ENCODE measurements at regions not wholly inside any gene's neighbourhood (a gene's known extent, or its start where the extent isn't known, plus 50 kb on each side); places are given as distances from the start of the nearest gene placed in this dataset.

DNA sequence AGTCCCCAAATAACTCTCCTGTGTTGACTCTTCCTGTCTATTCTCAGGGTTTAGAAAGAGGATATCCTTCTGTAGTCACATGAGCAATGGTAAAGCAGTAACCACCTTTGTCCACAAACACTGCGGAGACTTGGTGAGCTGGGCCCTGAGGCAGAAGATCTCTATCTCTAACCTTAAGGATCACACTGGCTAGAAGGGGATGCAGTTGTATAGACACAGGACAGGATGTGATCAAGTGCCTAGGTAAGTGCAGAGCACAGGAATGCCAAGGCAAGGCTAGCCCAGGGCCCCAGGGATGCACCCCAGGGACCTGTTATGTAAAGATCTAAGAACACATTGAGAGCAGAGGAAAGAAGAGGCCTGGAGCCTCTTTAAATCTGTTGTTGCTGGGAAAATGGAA is 610.5 kb downstream of the IRX1 start:
- TF ChIP-seq, protein P1, sequence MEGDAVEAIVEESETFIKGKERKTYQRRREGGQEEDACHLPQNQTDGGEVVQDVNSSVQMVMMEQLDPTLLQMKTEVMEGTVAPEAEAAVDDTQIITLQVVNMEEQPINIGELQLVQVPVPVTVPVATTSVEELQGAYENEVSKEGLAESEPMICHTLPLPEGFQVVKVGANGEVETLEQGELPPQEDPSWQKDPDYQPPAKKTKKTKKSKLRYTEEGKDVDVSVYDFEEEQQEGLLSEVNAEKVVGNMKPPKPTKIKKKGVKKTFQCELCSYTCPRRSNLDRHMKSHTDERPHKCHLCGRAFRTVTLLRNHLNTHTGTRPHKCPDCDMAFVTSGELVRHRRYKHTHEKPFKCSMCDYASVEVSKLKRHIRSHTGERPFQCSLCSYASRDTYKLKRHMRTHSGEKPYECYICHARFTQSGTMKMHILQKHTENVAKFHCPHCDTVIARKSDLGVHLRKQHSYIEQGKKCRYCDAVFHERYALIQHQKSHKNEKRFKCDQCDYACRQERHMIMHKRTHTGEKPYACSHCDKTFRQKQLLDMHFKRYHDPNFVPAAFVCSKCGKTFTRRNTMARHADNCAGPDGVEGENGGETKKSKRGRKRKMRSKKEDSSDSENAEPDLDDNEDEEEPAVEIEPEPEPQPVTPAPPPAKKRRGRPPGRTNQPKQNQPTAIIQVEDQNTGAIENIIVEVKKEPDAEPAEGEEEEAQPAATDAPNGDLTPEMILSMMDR (IDR thresholded peaks at IDR 0.05; ENCODE audit: insufficient read depth, low read depth, low read length): no peak
- TF ChIP-seq EZH2 (IDR thresholded peaks at IDR 0.05; ENCODE audit: insufficient read depth, low read length): no peak
